Parathyroid adenoma (tissue), 2 donors: ENCODE measurements at regions not wholly inside any gene's neighbourhood (a gene's known extent, or its start where the extent isn't known, plus 50 kb on each side); places are given as distances from the start of the nearest gene placed in this dataset.

ENCODE experiments used
- H2AFZ ChIP-seq: fragments of 300-600 bp; sonication (generic); one replicate; pipeline ENCODE4 v1.7.0; 2017; ENCODE audit warnings: antibody characterized with exemption, mild to moderate bottlenecking
- H3K27ac ChIP-seq: fragments of 300-600 bp; sonication (generic); one replicate; pipeline ENCODE4 v1.7.0; 2017
- H3K27me3 ChIP-seq: fragments of 300-600 bp; sonication (generic); one replicate; pipeline ENCODE4 v1.7.0; 2017; ENCODE audit warnings: low read length; ENCODE audit not compliant: control insufficient read depth, insufficient read depth
- H3K36me3 ChIP-seq: fragments of 300-600 bp; sonication (generic); one replicate; pipeline ENCODE4 v1.7.0; 2017; ENCODE audit warnings: low read length; ENCODE audit not compliant: control insufficient read depth, insufficient read depth
- H3K4me1 ChIP-seq: fragments of 300-600 bp; sonication (generic); one replicate; pipeline ENCODE4 v1.7.0; 2017; ENCODE audit warnings: control low read depth
- H3K4me2 ChIP-seq: fragments of 300-600 bp; sonication (generic); one replicate; pipeline ENCODE4 v1.7.0; 2017; ENCODE audit warnings: low read length
- H3K4me3 ChIP-seq: fragments of 300-600 bp; sonication (generic); one replicate; pipeline ENCODE4 v1.7.0; 2017; ENCODE audit warnings: low read depth, low read length
- H3K79me2 ChIP-seq: fragments of 300-600 bp; sonication (generic); one replicate; pipeline ENCODE4 v1.7.0; 2017; ENCODE audit warnings: control low read depth
- H3K9ac ChIP-seq: fragments of 300-600 bp; sonication (generic); one replicate; pipeline ENCODE4 v1.7.0; 2017; ENCODE audit warnings: mild to moderate bottlenecking
- H3K9me3 ChIP-seq: fragments of 300-600 bp; sonication (generic); one replicate; pipeline ENCODE4 v1.7.0; 2017; ENCODE audit warnings: low read length; ENCODE audit not compliant: control insufficient read depth
- TF ChIP-seq, protein P1 (sequence below): fragments of 300-600 bp; sonication (generic); IDR thresholded peaks from one replicate; pipeline ENCODE4 v1.7.0; 2017; ENCODE audit warnings: antibody characterized with exemption, mild to moderate bottlenecking
- donor health status: primary hyperparathyroidism.

DNA sequence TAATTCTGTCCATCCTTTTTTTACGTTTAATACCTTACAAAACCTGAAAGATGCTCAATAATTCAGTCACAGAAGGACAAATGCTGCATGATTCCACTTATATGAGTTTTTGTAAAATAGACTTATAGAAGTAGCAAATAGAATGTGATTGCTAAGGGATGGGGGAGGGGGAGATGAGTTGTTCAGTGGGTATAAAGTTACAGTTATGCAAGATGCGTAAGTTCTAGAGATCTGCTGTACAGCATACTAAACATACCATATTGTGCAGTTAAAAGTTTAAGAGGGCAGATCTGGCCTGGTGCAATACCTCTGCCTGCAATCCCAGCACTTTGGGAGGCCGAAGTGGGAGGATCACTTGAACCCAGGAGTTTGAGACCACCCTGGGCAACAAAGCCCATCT lies 78.8 kb downstream of the TET3 start:
- Histone ChIP-seq H3K79me2 (peaks cover 2% of the 10 kb centered on the region), H2AFZ (no peak overlapping the region), H3K4me1 (peaks cover 2% of the 10 kb centered on the region), H3K9ac (no peak overlapping the region), H3K4me2 (no peak overlapping the region), H3K27ac (no peak overlapping the region), H3K36me3 (no peaks in the 10 kb centered on the region), H3K27me3 (no peaks in the 10 kb centered on the region), H3K4me3 (no peak overlapping the region), H3K9me3 (no peaks in the 10 kb centered on the region)
- TF ChIP-seq, protein P1, sequence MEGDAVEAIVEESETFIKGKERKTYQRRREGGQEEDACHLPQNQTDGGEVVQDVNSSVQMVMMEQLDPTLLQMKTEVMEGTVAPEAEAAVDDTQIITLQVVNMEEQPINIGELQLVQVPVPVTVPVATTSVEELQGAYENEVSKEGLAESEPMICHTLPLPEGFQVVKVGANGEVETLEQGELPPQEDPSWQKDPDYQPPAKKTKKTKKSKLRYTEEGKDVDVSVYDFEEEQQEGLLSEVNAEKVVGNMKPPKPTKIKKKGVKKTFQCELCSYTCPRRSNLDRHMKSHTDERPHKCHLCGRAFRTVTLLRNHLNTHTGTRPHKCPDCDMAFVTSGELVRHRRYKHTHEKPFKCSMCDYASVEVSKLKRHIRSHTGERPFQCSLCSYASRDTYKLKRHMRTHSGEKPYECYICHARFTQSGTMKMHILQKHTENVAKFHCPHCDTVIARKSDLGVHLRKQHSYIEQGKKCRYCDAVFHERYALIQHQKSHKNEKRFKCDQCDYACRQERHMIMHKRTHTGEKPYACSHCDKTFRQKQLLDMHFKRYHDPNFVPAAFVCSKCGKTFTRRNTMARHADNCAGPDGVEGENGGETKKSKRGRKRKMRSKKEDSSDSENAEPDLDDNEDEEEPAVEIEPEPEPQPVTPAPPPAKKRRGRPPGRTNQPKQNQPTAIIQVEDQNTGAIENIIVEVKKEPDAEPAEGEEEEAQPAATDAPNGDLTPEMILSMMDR: no peak

DNA sequence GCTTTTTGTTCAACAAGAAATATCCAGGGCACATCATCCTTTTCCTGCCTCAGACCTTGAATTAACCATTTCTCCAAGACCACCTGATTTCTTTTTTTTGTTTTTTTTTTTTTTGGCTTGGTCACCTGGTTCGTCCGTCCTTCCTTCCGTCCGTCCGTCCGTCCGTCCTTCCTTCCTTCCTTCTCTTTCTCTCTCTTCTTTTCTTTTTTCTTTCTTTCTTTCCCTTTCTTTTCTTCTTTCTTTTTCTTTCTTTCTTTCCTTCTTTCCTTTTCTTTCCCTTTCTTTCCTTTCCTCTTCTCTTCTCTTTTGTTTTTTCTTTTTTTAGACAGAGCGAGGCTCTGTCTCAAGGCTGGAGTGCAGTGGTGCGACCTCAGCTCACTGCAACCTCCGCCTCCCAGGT lies 80.7 kb downstream of the TET3 start:
- Histone ChIP-seq H3K9ac (no peak overlapping the region), H3K27me3 (no peaks in the 10 kb centered on the region), H3K9me3 (no peaks in the 10 kb centered on the region), H3K27ac (no peak overlapping the region), H3K4me1 (peaks cover 2% of the 10 kb centered on the region), H2AFZ (no peak overlapping the region), H3K4me2 (no peak overlapping the region), H3K79me2 (no peaks in the 10 kb centered on the region), H3K4me3 (no peak overlapping the region), H3K36me3 (no peaks in the 10 kb centered on the region)
- TF ChIP-seq, protein P1: no peak

DNA sequence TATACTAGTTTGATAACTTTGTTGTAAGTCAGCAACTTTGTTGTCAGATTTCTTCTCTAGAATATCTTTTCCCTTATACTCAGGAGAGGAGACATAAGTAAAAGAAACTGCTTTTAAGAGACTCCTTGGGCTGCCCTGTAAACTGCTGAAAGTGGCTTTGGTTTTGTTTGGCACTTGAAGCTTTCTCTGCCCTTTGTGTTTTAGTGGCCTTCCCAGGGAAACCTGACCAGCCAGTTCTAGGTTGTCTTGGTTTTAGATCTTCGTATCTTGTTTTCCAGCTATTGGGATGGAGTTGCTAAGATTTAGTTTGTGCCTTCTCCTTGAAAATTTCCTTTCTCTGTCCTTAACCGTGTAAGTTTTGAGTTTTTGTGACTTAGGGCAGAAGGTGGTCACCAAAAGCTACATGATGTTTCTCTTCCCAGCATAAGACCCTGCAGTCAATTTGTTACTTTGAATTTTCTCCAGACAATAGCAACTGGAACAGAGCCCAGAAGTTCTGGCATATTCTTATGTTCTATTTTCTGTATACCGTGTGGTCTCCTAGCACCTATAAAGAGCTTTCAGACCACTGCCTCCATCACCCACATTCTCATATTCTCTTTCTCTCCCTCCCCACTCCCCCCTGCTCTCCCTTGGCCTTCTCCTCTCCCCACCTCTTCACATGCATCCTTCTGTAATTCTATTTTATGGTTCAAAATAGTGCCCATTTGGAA lies 81.1 kb downstream of the BOLA3 start:
- Histone ChIP-seq H3K4me2 (no peak overlapping the region), H3K27me3 (no peaks in the 10 kb centered on the region), H3K4me3 (no peak overlapping the region), H3K27ac (peak overlapping the region; percentile 18), H3K4me1 (peaks cover 2% of the 10 kb centered on the region), H3K9ac (no peak overlapping the region), H2AFZ (no peak overlapping the region), H3K79me2 (no peaks in the 10 kb centered on the region), H3K36me3 (no peaks in the 10 kb centered on the region), H3K9me3 (no peaks in the 10 kb centered on the region)
- TF ChIP-seq, protein P1: no peak

DNA sequence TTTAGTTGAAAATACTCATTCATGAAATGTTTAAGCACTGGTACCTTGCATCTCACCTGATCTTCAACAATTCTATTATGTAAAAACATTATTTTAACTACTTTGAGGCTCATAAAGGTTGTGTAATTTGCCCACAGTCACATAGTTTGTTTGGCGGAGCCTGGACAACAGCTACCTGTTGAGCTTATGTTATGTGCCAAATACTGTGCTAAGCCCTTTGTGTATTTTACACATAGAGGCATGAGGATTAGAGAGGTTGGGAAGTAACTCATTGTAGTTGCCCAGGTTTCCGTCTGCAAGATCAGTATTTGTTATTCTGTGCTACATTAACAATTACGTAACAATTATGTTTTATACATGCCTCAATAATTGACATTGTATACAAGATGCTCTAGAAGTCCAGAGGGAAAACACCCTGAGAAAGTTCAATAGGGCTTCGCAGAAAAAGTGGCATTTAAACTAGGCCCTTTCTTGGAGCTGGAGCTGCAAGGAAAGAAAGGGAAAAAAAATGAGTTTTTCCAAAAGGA lies 80.4 kb downstream of the BOLA3 start:
- Histone ChIP-seq H3K27me3 (no peaks in the 10 kb centered on the region), H3K36me3 (no peaks in the 10 kb centered on the region), H3K9me3 (no peaks in the 10 kb centered on the region), H3K4me3 (no peak overlapping the region), H3K9ac (no peak overlapping the region), H2AFZ (no peak overlapping the region), H3K79me2 (no peaks in the 10 kb centered on the region), H3K27ac (peak overlapping the region; percentile 18), H3K4me2 (no peak overlapping the region), H3K4me1 (peaks cover 2% of the 10 kb centered on the region)
- TF ChIP-seq, protein P1: no peak

DNA sequence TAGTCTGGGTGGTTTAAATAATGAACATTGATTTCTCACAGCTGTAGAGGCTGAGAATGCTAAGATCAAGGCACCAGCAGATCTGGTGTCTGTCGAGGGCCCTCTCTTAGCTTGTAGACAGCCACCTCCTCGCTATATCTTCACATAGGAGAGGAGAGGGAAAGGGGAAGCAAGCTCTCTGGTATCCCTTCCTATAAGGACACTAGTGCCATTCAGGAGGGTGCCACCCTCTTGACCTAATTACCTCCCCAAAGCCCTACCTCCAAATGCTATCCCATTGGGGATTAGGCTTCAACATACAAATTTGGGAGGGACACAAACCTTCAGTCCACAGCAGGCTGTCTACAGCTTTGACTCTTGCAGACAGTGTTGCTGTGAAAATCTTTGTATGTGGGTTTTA lies 76.7 kb downstream of the BOLA3 start:
- TF ChIP-seq, protein P1: no peak
- Histone ChIP-seq H3K4me2 (no peak overlapping the region), H3K27ac (no peak overlapping the region), H3K4me1 (peaks cover 2% of the 10 kb centered on the region), H3K9me3 (no peaks in the 10 kb centered on the region), H3K4me3 (no peak overlapping the region), H3K27me3 (no peaks in the 10 kb centered on the region), H3K9ac (no peak overlapping the region), H3K36me3 (no peaks in the 10 kb centered on the region), H3K79me2 (no peaks in the 10 kb centered on the region), H2AFZ (no peak overlapping the region)
